PFSK-1 (cell line): ENCODE measurements at regions not wholly inside any gene's neighbourhood (a gene's known extent, or its start where the extent isn't known, plus 50 kb on each side); places are given as distances from the start of the nearest gene placed in this dataset.

Source experiments
- FOXP2 ChIP-seq: optimal IDR thresholded peaks from 2 replicates; pipeline ENCODE3; 2011; ENCODE audit warnings: borderline replicate concordance, control low read depth, inconsistent platforms; ENCODE audit not compliant: insufficient read depth; ENCODE audit errors: extremely low read length, extremely low read depth
- POLR2AphosphoS5 ChIP-seq: IDR thresholded peaks from 2 replicates; pipeline ENCODE4 v1.6.1; 2012; ENCODE audit warnings: low read depth, mild to moderate bottlenecking, control low read depth, low read length, moderate library complexity
- REST ChIP-seq, 2 experiments: IDR thresholded peaks; 2 replicates each; pipeline versions ENCODE4 v1.6.1 to v1.8.0; 2011 to 2012; ENCODE audit warnings: low read depth in 2 of 2, low read length in 2 of 2, control low read depth in 1 of 2, inconsistent platforms in 1 of 2, mild to moderate bottlenecking in 1 of 2, moderate library complexity in 1 of 2; ENCODE audit not compliant: insufficient read depth in 1 of 2
- SIN3A ChIP-seq: IDR thresholded peaks from 2 replicates; pipeline ENCODE4 v1.6.1; 2012; ENCODE audit warnings: mild to moderate bottlenecking, low read length, moderate library complexity, borderline replicate concordance; ENCODE audit not compliant: insufficient read depth
- TAF1 ChIP-seq: IDR thresholded peaks from 2 replicates; pipeline ENCODE4 v1.6.1; 2012; ENCODE audit warnings: low read length, control low read depth, borderline replicate concordance; ENCODE audit not compliant: insufficient read depth

GRCh38 chr9:13750639-13751038 is 471.1 kb upstream of the MPDZ start:
- no peak for TF ChIP-seq POLR2AphosphoS5
- no peak for TF ChIP-seq TAF1
- TF ChIP-seq REST (IDR thresholded peaks at IDR 0.05; ENCODE audit: insufficient read depth in 1 of 2, low read depth in 2 of 2, low read length in 2 of 2): no peak
- TF ChIP-seq SIN3A: no peak
- TF ChIP-seq FOXP2: no peak

GRCh38 chr9:13750061-13750460 is 470.6 kb upstream of the MPDZ start:
- no peak for TF ChIP-seq SIN3A
- TF ChIP-seq TAF1: no peak
- no peak for TF ChIP-seq REST (IDR thresholded peaks at IDR 0.05; ENCODE audit: insufficient read depth in 1 of 2, low read depth in 2 of 2, low read length in 2 of 2)
- no peak for TF ChIP-seq FOXP2
- TF ChIP-seq POLR2AphosphoS5: no peak

- no peak for TF ChIP-seq FOXP2
- TF ChIP-seq REST (IDR thresholded peaks at IDR 0.05; ENCODE audit: insufficient read depth in 1 of 2, low read depth in 2 of 2, low read length in 2 of 2): no peak
- no peak for TF ChIP-seq SIN3A
- TF ChIP-seq POLR2AphosphoS5: no peak
- no peak for TF ChIP-seq TAF1
These were observed 467.4 kb upstream of the MPDZ start for GRCh38 chr9:13746876-13747275.

- TF ChIP-seq REST (IDR thresholded peaks at IDR 0.05; ENCODE audit: insufficient read depth in 1 of 2, low read depth in 2 of 2, low read length in 2 of 2): no peak
- TF ChIP-seq SIN3A: no peak
- TF ChIP-seq TAF1: no peak
- no peak for TF ChIP-seq POLR2AphosphoS5
- TF ChIP-seq FOXP2: no peak
These were observed 464.9 kb upstream of the MPDZ start for GRCh38 chr9:13744261-13744901.

- TF ChIP-seq FOXP2 (no peak), TAF1 (no peak), POLR2AphosphoS5 (no peak), REST (IDR thresholded peaks at IDR 0.05; ENCODE audit: insufficient read depth in 1 of 2, low read depth in 2 of 2, low read length in 2 of 2) (no peak), SIN3A (no peak)
These were observed 458.4 kb upstream of the MPDZ start for GRCh38 chr9:13737885-13738284.
